ENCODE measurements at regions not wholly inside any gene's neighbourhood (a gene's known extent, or its start where the extent isn't known, plus 50 kb on each side); places are given as distances from the start of the nearest gene placed in this dataset.

- TF ChIP-seq POLR2A (IDR thresholded peaks at IDR 0.05; ENCODE audit: low read depth, low read length) (no peak), TAF1 (IDR thresholded peaks at IDR 0.05; ENCODE audit: low read depth, low read length) (no peak)
Observed at GRCh38 chr6:97501853-97502252, 218.8 kb upstream of the MMS22L start.
